Stimulated activated CD4-positive, alpha-beta T cell treated with anti-CD3 and anti-CD28 coated beads, Interleukin-12 subunit alpha, Interleukin-12 subunit beta, amount 100 ng/mL, for 48 hours (primary cell): ENCODE measurements at regions not wholly inside any gene's neighbourhood (a gene's known extent, or its start where the extent isn't known, plus 50 kb on each side); places are given as distances from the start of the nearest gene placed in this dataset.

Experiments
- DNase-seq, 3 donors: peaks; one replicate each; pipeline ENCODE4 v3.0.0-alpha.2; 2020; ENCODE audit warnings: low read depth in 2 of 3, low spot score in 1 of 3

DNA sequence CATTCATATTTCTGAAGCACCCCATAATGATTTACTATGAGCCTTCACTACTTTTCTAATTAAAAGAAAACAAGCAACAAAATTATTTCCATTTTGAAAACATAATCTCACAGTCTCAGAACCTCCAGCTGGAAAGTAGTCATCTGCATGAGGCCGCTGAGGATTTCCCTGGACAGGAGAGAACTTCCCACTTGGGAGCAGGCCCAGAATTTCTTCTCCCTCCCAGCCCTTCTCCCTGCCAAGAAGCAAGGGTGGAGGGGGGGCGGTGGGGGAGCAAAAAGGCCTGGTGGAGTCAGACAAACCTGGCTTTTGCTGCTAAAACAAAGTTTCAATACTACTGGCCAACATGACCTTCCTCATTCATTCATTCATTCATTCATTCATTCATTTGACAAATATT is 167.3 kb downstream of the PJA1 start:
- no peak for DNase-seq

DNA sequence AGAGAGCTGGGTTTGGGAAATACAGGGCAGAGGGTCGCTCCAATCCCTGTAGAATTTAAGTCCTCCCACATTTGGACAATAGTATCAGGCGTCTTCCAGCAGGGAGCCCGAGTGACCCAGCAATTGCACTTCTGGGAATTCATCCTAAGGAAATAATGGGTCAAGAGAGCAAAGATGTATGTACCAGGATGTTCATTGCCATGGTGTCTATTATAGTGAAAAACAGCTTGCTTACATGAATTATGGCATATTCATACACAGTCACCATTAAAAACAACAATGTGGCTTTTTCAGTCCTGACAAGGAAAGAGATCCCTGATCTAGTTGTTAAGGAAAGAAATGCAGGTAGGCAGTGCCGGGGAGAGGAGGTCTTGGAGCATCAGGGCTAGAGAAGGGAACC is 167.7 kb downstream of the PJA1 start:
- no peak for DNase-seq

- no peak for DNase-seq
These were observed 167.1 kb downstream of the EFNB1 start for GRCh38 chrX:68995780-68996551.

DNA sequence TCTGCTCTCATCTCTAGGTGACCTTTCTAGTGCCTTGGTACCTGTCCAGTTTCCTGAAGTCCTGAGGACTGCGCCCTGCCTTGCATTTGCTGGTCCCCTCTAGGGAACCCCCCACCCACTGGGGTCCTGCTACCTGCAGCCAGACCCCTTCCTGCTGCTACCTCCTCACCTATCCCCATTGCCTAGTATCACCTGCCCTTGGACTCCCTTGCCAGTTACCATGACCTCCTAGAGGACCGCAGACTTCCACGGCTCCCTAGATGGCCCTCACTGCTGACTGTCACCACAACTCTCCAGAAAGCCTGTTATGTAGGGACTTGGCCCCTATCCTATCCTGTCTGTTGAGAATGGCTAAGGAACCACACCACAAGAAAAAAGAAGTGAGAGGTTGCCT is 166.6 kb downstream of the EFNB1 start:
- DNase-seq = no peak

GRCh38 chrX:68994891-68995255 is 166.1 kb downstream of the EFNB1 start:
- no peak for DNase-seq

GRCh38 chrX:68994135-68994890 is 165.5 kb downstream of the EFNB1 start:
- no peak for DNase-seq

GRCh38 chrX:68992821-68993397 is 164.1 kb downstream of the EFNB1 start:
- no peak for DNase-seq

DNA sequence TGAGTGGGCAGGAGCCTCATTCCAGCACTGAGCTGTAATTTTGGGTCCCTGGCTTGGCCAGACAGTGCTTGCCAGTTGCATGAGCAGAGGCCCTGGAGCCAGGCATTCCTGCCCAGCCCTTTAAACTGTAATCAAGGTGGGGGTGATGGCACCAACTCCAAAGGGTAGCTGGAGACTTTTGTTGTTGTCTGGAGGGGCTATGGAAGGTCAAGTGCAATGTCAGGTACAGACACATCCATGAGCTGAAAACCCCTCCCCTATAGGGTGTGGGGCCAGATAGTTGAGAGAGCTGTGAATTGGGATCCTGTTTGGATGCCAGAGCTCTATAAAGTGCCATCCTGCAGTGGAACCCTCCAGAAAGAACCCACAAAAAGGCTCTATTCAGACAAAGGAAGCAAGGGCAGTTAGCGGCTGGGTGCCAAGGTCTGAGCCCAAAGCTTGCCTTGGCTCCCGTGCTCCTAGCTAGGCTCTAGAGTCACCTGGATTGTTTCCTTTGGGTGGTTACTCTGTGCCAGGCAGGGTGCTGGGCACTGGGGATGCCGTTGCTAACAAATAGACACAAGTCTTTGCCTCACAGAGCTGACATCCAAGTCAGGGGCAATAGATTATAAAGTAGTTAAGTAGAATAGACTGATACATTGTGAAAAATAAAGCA is 163.0 kb downstream of the EFNB1 start:
- no peak for DNase-seq

GRCh38 chrX:68990948-68991347 is 162.1 kb downstream of the EFNB1 start:
- DNase-seq = no peak

DNA sequence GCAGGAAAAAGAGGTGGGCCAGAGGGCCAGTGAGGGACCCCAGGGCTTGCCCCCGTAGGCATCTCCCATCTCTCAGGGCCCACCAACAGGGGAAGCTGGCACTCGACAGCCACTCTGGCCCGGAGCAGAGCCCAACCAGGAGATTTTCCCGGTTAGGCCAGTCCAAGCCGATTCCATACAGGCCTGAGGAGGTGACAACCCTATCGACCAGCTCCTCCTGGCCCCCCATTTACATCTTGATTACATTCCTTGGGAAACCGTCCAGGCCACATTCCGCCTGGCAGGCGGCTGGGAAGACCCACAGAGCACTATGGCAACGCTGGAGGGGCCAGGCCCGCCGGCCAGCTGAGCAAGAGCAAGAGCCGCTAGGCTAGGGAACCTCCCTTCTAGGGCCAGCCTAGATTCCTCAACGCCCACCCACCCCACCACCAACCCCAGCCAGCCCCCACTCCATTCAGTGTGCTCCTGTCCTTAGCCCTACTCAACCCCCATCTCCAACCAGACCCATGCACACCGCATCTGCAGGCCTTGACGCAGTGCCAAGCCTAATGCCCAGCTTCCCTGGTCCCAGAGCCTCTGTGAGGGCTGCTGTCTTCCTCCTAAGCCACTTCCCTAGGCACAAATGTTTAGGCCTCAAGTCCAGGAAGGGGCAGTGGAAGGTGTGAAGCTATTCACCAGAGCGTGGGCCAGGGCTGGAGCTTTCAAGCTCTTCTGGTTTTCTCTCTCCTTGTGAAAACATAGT is 161.2 kb downstream of the EFNB1 start:
- no peak for DNase-seq

- DNase-seq = no peak
These were observed 160.6 kb downstream of the EFNB1 start for GRCh38 chrX:68989456-68989855.

DNA sequence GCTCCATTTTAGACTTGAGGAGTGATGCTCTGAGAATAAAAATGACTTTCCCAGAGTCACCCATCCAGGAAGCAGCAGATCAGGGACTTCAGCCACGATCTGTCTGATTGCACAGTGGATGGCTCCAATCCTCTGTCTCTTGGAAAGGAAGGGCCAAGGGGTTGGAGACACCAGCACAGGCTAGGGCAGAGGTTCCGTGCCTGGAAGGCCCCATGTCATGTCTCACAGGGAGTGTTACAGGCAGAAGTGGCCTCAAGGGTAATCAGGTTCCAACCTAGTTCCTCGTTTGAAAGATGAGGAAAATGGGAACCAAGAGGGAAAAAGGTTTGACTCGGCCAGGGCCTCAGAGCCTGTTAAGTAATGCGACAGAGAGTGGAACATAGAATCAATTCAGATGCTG is 160.0 kb downstream of the EFNB1 start:
- no peak for DNase-seq

- no peak for DNase-seq
These were observed 156.4 kb downstream of the EFNB1 start for GRCh38 chrX:68985135-68985755.

DNA sequence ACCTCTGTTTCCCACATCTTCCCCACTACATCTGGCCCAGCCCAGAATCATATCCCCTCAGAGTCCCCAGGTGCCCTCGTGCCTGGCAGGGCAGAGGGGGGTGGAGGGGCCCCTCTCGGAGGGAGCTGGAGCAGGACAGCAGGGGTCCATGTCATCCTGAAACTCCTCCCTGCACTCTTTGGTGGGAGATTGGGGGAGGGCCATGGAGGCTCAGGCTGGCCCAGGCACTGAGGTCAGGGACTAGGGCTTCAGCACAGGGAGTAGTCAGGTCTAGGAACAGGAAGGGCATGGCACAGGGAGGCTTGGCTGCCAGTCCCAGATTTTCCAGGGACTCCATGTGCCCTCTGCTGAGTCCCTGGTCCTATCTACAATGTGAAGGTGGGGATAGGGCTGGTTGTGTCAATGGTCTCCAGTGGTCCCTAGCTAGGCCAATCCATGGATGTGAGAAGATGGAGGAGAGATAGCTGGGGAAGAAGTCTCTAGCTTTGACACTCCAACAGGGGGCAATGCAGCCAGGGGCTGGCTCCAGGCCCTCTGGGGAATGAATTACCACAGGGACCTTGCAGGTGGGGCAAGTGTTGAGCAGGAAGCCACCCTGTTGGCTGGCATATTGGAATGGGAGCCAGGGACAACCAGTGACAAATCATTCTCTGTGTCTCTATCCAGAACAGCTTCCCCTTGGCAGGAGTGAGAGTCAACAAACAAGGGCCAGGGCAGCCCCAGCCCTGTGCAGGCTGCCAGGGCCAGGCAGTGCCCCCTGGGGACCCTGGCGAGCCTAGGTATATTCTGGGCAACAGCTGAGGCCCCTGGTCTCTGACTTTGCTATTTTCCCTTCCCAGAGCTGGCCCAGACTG is 154.4 kb downstream of the EFNB1 start:
- DNase-seq = no peak

DNA sequence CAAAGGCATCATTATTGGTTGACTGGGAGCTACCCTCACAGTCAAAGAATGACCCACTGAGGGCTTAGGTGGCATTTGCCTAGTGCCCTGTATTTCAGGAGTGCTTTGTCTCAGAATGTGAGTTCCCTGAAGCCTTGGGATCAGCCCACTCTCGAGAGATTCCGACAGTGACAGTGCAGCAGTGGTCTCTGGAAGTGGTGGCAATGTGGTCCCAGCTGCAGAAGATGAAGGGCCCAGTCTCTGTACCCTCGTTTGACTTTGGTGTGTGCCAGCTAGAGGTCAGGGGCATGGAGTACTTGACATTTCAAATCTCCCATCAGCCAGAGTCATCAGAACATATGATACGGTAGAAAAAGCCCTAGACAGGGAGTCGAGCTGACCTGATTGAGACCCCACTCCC is 153.7 kb downstream of the EFNB1 start:
- DNase-seq = no peak

- DNase-seq = no peak
These were observed 152.2 kb downstream of the EFNB1 start for GRCh38 chrX:68980906-68981616.

GRCh38 chrX:68978655-68979054 is 149.8 kb downstream of the EFNB1 start:
- no peak for DNase-seq

DNA sequence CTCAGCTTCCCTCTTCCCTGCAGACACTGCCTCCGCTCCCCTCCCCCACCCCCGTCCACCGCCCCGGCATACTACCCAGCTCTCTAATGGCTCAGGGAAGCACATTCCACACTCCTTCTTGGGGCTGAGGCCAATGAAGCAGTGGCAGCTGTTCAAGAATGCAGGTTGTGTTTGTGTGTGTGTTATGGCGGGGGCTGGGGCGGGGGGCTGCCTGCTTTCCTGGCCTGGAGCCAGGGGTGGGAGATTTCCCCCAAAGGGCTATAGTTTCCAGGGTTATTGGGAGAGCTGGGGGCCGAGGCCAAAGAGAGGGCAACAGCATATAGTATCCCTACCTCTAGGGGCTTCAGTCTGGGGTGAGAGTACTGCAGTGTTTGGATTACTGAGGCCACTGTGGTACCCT is 149.4 kb downstream of the EFNB1 start:
- no peak for DNase-seq

GRCh38 chrX:68953331-68953730 is 124.5 kb downstream of the EFNB1 start:
- DNase-seq = no peak
